ENCODE measurements at regions not wholly inside any gene's neighbourhood (a gene's known extent, or its start where the extent isn't known, plus 50 kb on each side); places are given as distances from the start of the nearest gene placed in this dataset.

- Histone ChIP-seq H3K27me3 (no peaks in the 10 kb centered on the region), H3K27ac (no peak overlapping the region)
Measured at GRCh38 chr3:6580808-6581207, 280.1 kb upstream of the GRM7 start.

GRCh38 chr3:6585360-6585759, 275.6 kb upstream of the GRM7 start:
- no peaks in the 10 kb centered on the region for H3K9me3 ChIP-seq
- no peak for TF ChIP-seq CTCF (IDR thresholded peaks at IDR 0.05)
- TF ChIP-seq POLR2A (IDR thresholded peaks at IDR 0.05) = no peak
- no peak overlapping the region for H3K27ac ChIP-seq
- no peaks in the 10 kb centered on the region for H3K4me1 ChIP-seq
- no peak overlapping the region for H3K4me3 ChIP-seq (replicated peaks in 1 of 3)
- H3K27me3 ChIP-seq = no peaks in the 10 kb centered on the region
- intact Hi-C loops (cut with DNase I) = no loop called here
- no peaks in the 10 kb centered on the region for H3K36me3 ChIP-seq
- 94 to 96% methylated on average over 11 of the region's 11 CpGs for WGBS, 2 donors
- no peak for DNase-seq

More at GRCh38 chr3:6580808-6581207, 280.1 kb upstream of the GRM7 start:
- Histone ChIP-seq H3K9me3 (no peaks in the 10 kb centered on the region), H3K36me3 (no peaks in the 10 kb centered on the region), H3K4me1 (no peaks in the 10 kb centered on the region), H3K4me3 (replicated peaks in 1 of 3) (no peak overlapping the region)
- TF ChIP-seq CTCF (IDR thresholded peaks at IDR 0.05) = no peak
- no peak for TF ChIP-seq POLR2A (IDR thresholded peaks at IDR 0.05)
- DNase-seq = no peak
- 75 to 77% methylated on average over 2 of the region's 2 CpGs for WGBS, 2 donors
- intact Hi-C loops (cut with DNase I) = no loop called here

- 90 to 91% methylated on average over 2 of the region's 2 CpGs for WGBS, 2 donors
- no peaks in the 10 kb centered on the region for H3K27me3 ChIP-seq
- no peak overlapping the region for H3K27ac ChIP-seq
- no peaks in the 10 kb centered on the region for H3K36me3 ChIP-seq
- DNase-seq = no peak
- intact Hi-C loops (cut with DNase I) = no loop called here
- no peaks in the 10 kb centered on the region for H3K4me1 ChIP-seq
- H3K9me3 ChIP-seq = no peaks in the 10 kb centered on the region
- no peak overlapping the region for H3K4me3 ChIP-seq (replicated peaks in 1 of 3)
- TF ChIP-seq POLR2A (IDR thresholded peaks at IDR 0.05) (no peak), CTCF (IDR thresholded peaks at IDR 0.05) (no peak)
Measured at GRCh38 chr3:6600237-6600636, 260.7 kb upstream of the GRM7 start.

GRCh38 chr3:6601374-6601773, 259.5 kb upstream of the GRM7 start:
- intact Hi-C loops (cut with DNase I) = no loop called here
- Histone ChIP-seq H3K27me3 (no peaks in the 10 kb centered on the region), H3K27ac (no peak overlapping the region), H3K4me3 (replicated peaks in 1 of 3) (no peak overlapping the region), H3K36me3 (no peaks in the 10 kb centered on the region), H3K4me1 (no peaks in the 10 kb centered on the region), H3K9me3 (no peaks in the 10 kb centered on the region)
- DNase-seq = no peak
- 78 to 80% methylated on average over 4 of the region's 4 CpGs for WGBS, 2 donors
- TF ChIP-seq CTCF (IDR thresholded peaks at IDR 0.05) (no peak), POLR2A (IDR thresholded peaks at IDR 0.05) (no peak)

GRCh38 chr3:6602329-6602728, 258.6 kb upstream of the GRM7 start:
- TF ChIP-seq POLR2A (IDR thresholded peaks at IDR 0.05) = no peak
- no peak for TF ChIP-seq CTCF (IDR thresholded peaks at IDR 0.05)

More at GRCh38 chr3:6602329-6602728, 258.6 kb upstream of the GRM7 start:
- Histone ChIP-seq H3K4me3 (replicated peaks in 1 of 3) (no peak overlapping the region), H3K9me3 (no peaks in the 10 kb centered on the region), H3K27ac (no peak overlapping the region), H3K4me1 (no peaks in the 10 kb centered on the region), H3K27me3 (no peaks in the 10 kb centered on the region), H3K36me3 (no peaks in the 10 kb centered on the region)
- intact Hi-C loops (cut with DNase I) = no loop called here
- DNase-seq = no peak
